Lower leg skin (tissue), 3 donors: ENCODE measurements at regions not wholly inside any gene's neighbourhood (a gene's known extent, or its start where the extent isn't known, plus 50 kb on each side); places are given as distances from the start of the nearest gene placed in this dataset.

Experiments
- POLR2A ChIP-seq, 2 donors: fragments of 450-650 bp; IDR thresholded peaks; one replicate each; pipeline ENCODE4 v1.6.1; 2016 to 2017; ENCODE audit warnings: antibody characterized with exemption in 2 of 2, mild to moderate bottlenecking in 1 of 2, moderate library complexity in 1 of 2
- TF ChIP-seq, protein P1 (sequence below), 3 donors: fragments of 450-650 bp; IDR thresholded peaks; one replicate each; pipeline ENCODE4 v1.5.1; 2016; ENCODE audit warnings: antibody characterized with exemption in 3 of 3, mild to moderate bottlenecking in 3 of 3, moderate library complexity in 2 of 3

DNA sequence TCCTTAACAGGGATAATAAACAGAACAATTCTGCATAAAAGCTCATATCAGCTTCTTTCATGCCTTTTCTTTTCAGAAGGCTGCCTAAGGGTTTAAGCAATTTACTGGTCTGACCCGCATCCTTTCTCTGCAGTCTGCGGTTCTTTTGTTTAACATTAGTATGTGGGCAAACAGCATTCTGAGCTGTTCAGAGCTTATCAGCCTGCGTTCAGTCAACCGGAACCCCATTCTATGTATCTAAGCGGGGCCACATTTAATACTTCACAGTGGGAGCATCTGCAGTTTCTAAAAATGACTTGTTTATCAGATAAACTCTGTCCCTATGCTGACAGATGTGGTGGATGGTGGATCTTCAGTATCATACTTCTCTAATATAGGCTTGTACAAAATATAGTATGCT lies 758.9 kb upstream of the MMS22L start:
- TF ChIP-seq, protein P1, sequence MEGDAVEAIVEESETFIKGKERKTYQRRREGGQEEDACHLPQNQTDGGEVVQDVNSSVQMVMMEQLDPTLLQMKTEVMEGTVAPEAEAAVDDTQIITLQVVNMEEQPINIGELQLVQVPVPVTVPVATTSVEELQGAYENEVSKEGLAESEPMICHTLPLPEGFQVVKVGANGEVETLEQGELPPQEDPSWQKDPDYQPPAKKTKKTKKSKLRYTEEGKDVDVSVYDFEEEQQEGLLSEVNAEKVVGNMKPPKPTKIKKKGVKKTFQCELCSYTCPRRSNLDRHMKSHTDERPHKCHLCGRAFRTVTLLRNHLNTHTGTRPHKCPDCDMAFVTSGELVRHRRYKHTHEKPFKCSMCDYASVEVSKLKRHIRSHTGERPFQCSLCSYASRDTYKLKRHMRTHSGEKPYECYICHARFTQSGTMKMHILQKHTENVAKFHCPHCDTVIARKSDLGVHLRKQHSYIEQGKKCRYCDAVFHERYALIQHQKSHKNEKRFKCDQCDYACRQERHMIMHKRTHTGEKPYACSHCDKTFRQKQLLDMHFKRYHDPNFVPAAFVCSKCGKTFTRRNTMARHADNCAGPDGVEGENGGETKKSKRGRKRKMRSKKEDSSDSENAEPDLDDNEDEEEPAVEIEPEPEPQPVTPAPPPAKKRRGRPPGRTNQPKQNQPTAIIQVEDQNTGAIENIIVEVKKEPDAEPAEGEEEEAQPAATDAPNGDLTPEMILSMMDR (IDR thresholded peaks at IDR 0.05) = no peak
- no peak for TF ChIP-seq POLR2A (IDR thresholded peaks at IDR 0.05)
